ENCODE measurements at regions not wholly inside any gene's neighbourhood (a gene's known extent, or its start where the extent isn't known, plus 50 kb on each side); places are given as distances from the start of the nearest gene placed in this dataset.

- H3K9me3 ChIP-seq, result peaks cover 3% of the 10 kb centered on the region
- ATAC-seq (no peak), DNase-seq (no peak)
- no peaks in the 10 kb centered on the region for H3K36me3 ChIP-seq (ENCODE audit: insufficient read depth in 1 of 2, low read depth in 1 of 2)
- TF ChIP-seq CTCF (IDR thresholded peaks at IDR 0.05), result no peak
- H3K27ac ChIP-seq, result no peak overlapping the region
- whole genome bisulfite sequencing, 3 donors, result 29 to 51% (median 50%) methylated on average over 2 of the region's 2 CpGs
- intact Hi-C loops (cut with DNase I), result loop anchor here in 1 of 2 donors (10.0 kb wide), 1 partner anchor 58 kb away; no protein-coding TSS in a partner anchor
- no peak overlapping the region for H3K4me3 ChIP-seq
- H3K27me3 ChIP-seq (ENCODE audit: insufficient read depth in 3 of 3, low read length in 2 of 3), result no peaks in the 10 kb centered on the region
- H3K4me1 ChIP-seq, result no peaks in the 10 kb centered on the region
Measured at GRCh38 chr9:86997156-86997555, 49.9 kb upstream of the GAS1 start.

- no peaks in the 10 kb centered on the region for H3K36me3 ChIP-seq (ENCODE audit: insufficient read depth in 1 of 2, low read depth in 1 of 2)
- intact Hi-C loops (cut with DNase I), result loop anchor here in 1 of 2 donors (10.0 kb wide), 1 partner anchor 57 kb away; no protein-coding TSS in a partner anchor
- ATAC-seq (no peak), DNase-seq (no peak)
- H3K4me1 ChIP-seq, result no peaks in the 10 kb centered on the region
- H3K4me3 ChIP-seq, result no peak overlapping the region
- no peak overlapping the region for H3K27ac ChIP-seq
- no peak for TF ChIP-seq CTCF (IDR thresholded peaks at IDR 0.05)
- H3K9me3 ChIP-seq, result peaks cover 3% of the 10 kb centered on the region
- 84 to 88% (median 87%) methylated on average over 2 of the region's 2 CpGs for WGBS, 3 donors
- H3K27me3 ChIP-seq (ENCODE audit: insufficient read depth in 3 of 3, low read length in 2 of 3), result no peaks in the 10 kb centered on the region
Measured at GRCh38 chr9:86997951-86998350, 50.6 kb upstream of the GAS1 start.

- ATAC-seq (no peak), DNase-seq (no peak)
- Histone ChIP-seq H3K4me3 (no peak overlapping the region), H3K9me3 (peaks cover 3% of the 10 kb centered on the region), H3K36me3 (ENCODE audit: insufficient read depth in 1 of 2, low read depth in 1 of 2) (no peaks in the 10 kb centered on the region), H3K4me1 (no peaks in the 10 kb centered on the region), H3K27me3 (ENCODE audit: insufficient read depth in 3 of 3, low read length in 2 of 3) (no peaks in the 10 kb centered on the region), H3K27ac (no peak overlapping the region)
- TF ChIP-seq CTCF (IDR thresholded peaks at IDR 0.05), result no peak
- intact Hi-C loops (cut with DNase I), result no loop called here
- 96 to 99% (median 98%) methylated on average over 2 of the region's 2 CpGs for WGBS, 3 donors
Measured at GRCh38 chr9:87002517-87002916, 55.2 kb upstream of the GAS1 start.

GRCh38 chr9:87004016-87004415 lies 56.7 kb upstream of the GAS1 start:
- H3K9me3 ChIP-seq, result peaks cover 3% of the 10 kb centered on the region
- DNase-seq (no peak), ATAC-seq (no peak)
- H3K27me3 ChIP-seq (ENCODE audit: insufficient read depth in 3 of 3, low read length in 2 of 3), result no peaks in the 10 kb centered on the region
- intact Hi-C loops (cut with DNase I), result no loop called here
- no peaks in the 10 kb centered on the region for H3K4me1 ChIP-seq
- no peak overlapping the region for H3K4me3 ChIP-seq
- no peak for TF ChIP-seq CTCF (IDR thresholded peaks at IDR 0.05)
- no peak overlapping the region for H3K27ac ChIP-seq
- no peaks in the 10 kb centered on the region for H3K36me3 ChIP-seq (ENCODE audit: insufficient read depth in 1 of 2, low read depth in 1 of 2)

GRCh38 chr9:87006956-87007355 lies 59.6 kb upstream of the GAS1 start:
- no peaks in the 10 kb centered on the region for H3K9me3 ChIP-seq
- WGBS, 3 donors, result 87 to 94% (median 91%) methylated on average over 4 of the region's 4 CpGs
- no peak for TF ChIP-seq CTCF (IDR thresholded peaks at IDR 0.05)
- H3K4me3 ChIP-seq, result no peak overlapping the region
- H3K4me1 ChIP-seq, result no peaks in the 10 kb centered on the region
- intact Hi-C loops (cut with DNase I), result no loop called here
- no peaks in the 10 kb centered on the region for H3K36me3 ChIP-seq (ENCODE audit: insufficient read depth in 1 of 2, low read depth in 1 of 2)
- H3K27me3 ChIP-seq (ENCODE audit: insufficient read depth in 3 of 3, low read length in 2 of 3), result no peaks in the 10 kb centered on the region
- ATAC-seq, result no peak
- DNase-seq, result no peak
- H3K27ac ChIP-seq, result no peak overlapping the region

Data from psoas muscle (tissue), 7 donors.